ENCODE measurements at regions not wholly inside any gene's neighbourhood (a gene's known extent, or its start where the extent isn't known, plus 50 kb on each side); places are given as distances from the start of the nearest gene placed in this dataset.
A peak's percentile ranks its signal among the peaks of the same experiment; 100 is the strongest.

- peak; percentile 69 for DNase-seq
Measured at GRCh38 chr11:122345586-122345985, 229.6 kb upstream of the BLID start.

GRCh38 chr11:122344215-122344614, 228.2 kb upstream of the BLID start:
- DNase-seq, result peak; percentile 60

GRCh38 chr11:122343210-122343609, 227.2 kb upstream of the BLID start:
- no peak for DNase-seq

- DNase-seq, result no peak
Measured at GRCh38 chr11:122342089-122342744, 226.2 kb upstream of the BLID start.

- DNase-seq, result no peak
Measured at GRCh38 chr11:122341477-122341876, 225.5 kb upstream of the BLID start.

GRCh38 chr11:122340607-122341290, 224.7 kb upstream of the BLID start:
- no peak for DNase-seq

GRCh38 chr11:122339436-122340060, 223.5 kb upstream of the BLID start:
- DNase-seq, result no peak

GRCh38 chr11:122337704-122338103, 221.7 kb upstream of the BLID start:
- no peak for DNase-seq

GRCh38 chr11:122337241-122337640, 221.2 kb upstream of the BLID start:
- DNase-seq, result no peak

- DNase-seq, result no peak
Measured at GRCh38 chr11:122336706-122337105, 220.7 kb upstream of the BLID start.

- DNase-seq, result peak; percentile 34
Measured at GRCh38 chr11:122334546-122335339, 218.7 kb upstream of the BLID start.

- DNase-seq, result no peak
Measured at GRCh38 chr11:122333467-122333866, 217.5 kb upstream of the BLID start.

GRCh38 chr11:122331079-122331478, 215.1 kb upstream of the BLID start:
- DNase-seq, result no peak

GRCh38 chr11:122330279-122330965, 214.4 kb upstream of the BLID start:
- DNase-seq, result no peak

GRCh38 chr11:122327528-122327927, 211.5 kb upstream of the BLID start:
- DNase-seq, result no peak

GRCh38 chr11:122323754-122324421, 207.9 kb upstream of the BLID start:
- no peak for DNase-seq

GRCh38 chr11:122322329-122322728, 206.3 kb upstream of the BLID start:
- DNase-seq, result no peak

- DNase-seq, result no peak
Measured at GRCh38 chr11:122320671-122321070, 204.7 kb upstream of the BLID start.

- no peak for DNase-seq
Measured at GRCh38 chr11:122319691-122320620, 203.9 kb upstream of the BLID start.

- DNase-seq, result no peak
Measured at GRCh38 chr11:122319085-122319484, 203.1 kb upstream of the BLID start.

- peak; percentile 55 for DNase-seq
Measured at GRCh38 chr11:122317305-122317704, 201.3 kb upstream of the BLID start.
